ENCODE measurements at regions not wholly inside any gene's neighbourhood (a gene's known extent, or its start where the extent isn't known, plus 50 kb on each side); places are given as distances from the start of the nearest gene placed in this dataset.
"Not testable (repeated sequence)": the region's sequence is repeated elsewhere in the genome, so short reads cannot be mapped to it uniquely, and the experiment has no call there.

DNA sequence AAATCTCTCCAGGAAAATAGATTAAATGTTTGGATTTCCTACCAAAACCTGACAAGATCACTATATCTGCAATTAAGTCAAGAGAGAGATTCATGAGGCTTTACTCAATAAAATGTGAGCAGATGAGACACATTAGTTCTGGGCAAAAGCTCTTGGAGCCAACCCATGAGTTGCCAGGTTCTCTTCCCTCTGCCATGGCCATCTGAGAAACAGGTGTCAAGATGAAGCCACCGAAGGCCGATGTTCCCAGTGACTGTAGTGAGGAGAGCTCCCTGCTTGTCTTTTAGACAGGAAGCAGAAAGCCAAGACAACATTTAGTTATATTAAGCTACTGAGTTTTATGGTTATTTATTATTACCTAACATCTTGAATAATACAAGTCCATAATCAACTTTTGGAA lies 1068.7 kb downstream of the STPG2 start:
- TF ChIP-seq, protein P1, sequence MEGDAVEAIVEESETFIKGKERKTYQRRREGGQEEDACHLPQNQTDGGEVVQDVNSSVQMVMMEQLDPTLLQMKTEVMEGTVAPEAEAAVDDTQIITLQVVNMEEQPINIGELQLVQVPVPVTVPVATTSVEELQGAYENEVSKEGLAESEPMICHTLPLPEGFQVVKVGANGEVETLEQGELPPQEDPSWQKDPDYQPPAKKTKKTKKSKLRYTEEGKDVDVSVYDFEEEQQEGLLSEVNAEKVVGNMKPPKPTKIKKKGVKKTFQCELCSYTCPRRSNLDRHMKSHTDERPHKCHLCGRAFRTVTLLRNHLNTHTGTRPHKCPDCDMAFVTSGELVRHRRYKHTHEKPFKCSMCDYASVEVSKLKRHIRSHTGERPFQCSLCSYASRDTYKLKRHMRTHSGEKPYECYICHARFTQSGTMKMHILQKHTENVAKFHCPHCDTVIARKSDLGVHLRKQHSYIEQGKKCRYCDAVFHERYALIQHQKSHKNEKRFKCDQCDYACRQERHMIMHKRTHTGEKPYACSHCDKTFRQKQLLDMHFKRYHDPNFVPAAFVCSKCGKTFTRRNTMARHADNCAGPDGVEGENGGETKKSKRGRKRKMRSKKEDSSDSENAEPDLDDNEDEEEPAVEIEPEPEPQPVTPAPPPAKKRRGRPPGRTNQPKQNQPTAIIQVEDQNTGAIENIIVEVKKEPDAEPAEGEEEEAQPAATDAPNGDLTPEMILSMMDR (conservative IDR thresholded peaks at IDR 0.05): no peak
- Mint-ChIP-seq H3K27ac (no peak overlapping the region), H3K36me3 (ENCODE audit: low read depth) (no peaks in the 10 kb centered on the region), H3K4me3 (no peak overlapping the region), H3K9me3 (no peaks in the 10 kb centered on the region), H3K4me1 (peaks cover 3% of the 10 kb centered on the region), H3K27me3 (ENCODE audit: insufficient read depth) (no peaks in the 10 kb centered on the region)
- H3K4me1 ChIP-seq (ENCODE audit: control insufficient read depth, insufficient read depth, low read length): no peaks in the 10 kb centered on the region
- no peaks in the 10 kb centered on the region for H3K27me3 ChIP-seq (ENCODE audit: control insufficient read depth, insufficient read depth, low read length, poor library complexity, severe bottlenecking)
- no peak overlapping the region for H3K4me3 ChIP-seq (ENCODE audit: low read length)
- H3K27ac ChIP-seq (ENCODE audit: low read depth, low read length): no peak overlapping the region
- DNase-seq: no peak
- 86% methylated on average over 2 of the region's 2 CpGs; no CpG with 5 or more reads in 1 of the 2 experiments for WGBS, 2 experiments (ENCODE audit: insufficient coverage in 1 of 2, insufficient read length in 1 of 2)
- no peaks in the 10 kb centered on the region for H3K36me3 ChIP-seq (ENCODE audit: control insufficient read depth, insufficient read depth, low read length)
- no peaks in the 10 kb centered on the region for H3K9me3 ChIP-seq (ENCODE audit: control insufficient read depth, low read length)
- H3K9ac ChIP-seq (ENCODE audit: extremely low read depth, low read length, poor library complexity, severe bottlenecking): no peak overlapping the region

DNA sequence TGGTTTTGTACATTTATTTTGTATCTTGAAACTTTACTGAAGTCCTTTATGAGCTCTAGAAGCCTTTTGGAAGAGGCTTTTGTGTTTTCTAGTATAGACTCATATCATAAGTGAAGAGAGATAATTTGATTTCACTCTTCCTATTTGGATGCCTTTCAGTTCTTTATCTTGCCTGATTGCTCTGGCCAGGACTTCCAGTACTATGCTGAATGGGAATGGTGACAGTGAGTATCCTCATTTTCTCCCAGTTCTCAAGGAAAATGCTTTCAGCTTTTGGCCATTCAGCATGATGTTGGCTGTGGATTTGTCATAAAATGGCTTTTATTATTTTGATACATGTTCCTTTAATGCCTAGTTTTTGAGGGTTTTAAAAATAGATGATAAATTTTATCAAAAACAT lies 1061.3 kb downstream of the STPG2 start:
- H3K36me3 ChIP-seq (ENCODE audit: control insufficient read depth, insufficient read depth, low read length): no peaks in the 10 kb centered on the region
- no peaks in the 10 kb centered on the region for H3K9me3 ChIP-seq (ENCODE audit: control insufficient read depth, low read length)
- TF ChIP-seq, protein P1 (conservative IDR thresholded peaks at IDR 0.05): no peak
- no peak overlapping the region for H3K9ac ChIP-seq (ENCODE audit: extremely low read depth, low read length, poor library complexity, severe bottlenecking)
- H3K4me3 ChIP-seq (ENCODE audit: low read length): no peak overlapping the region
- no peaks in the 10 kb centered on the region for H3K27me3 ChIP-seq (ENCODE audit: control insufficient read depth, insufficient read depth, low read length, poor library complexity, severe bottlenecking)
- no peak for DNase-seq
- Mint-ChIP-seq H3K4me3 (no peak overlapping the region), H3K4me1 (peaks cover 2% of the 10 kb centered on the region), H3K27ac (no peak overlapping the region), H3K9me3 (no peaks in the 10 kb centered on the region), H3K36me3 (ENCODE audit: low read depth) (no peaks in the 10 kb centered on the region), H3K27me3 (ENCODE audit: insufficient read depth) (no peaks in the 10 kb centered on the region)
- no peak overlapping the region for H3K27ac ChIP-seq (ENCODE audit: low read depth, low read length)
- no peaks in the 10 kb centered on the region for H3K4me1 ChIP-seq (ENCODE audit: control insufficient read depth, insufficient read depth, low read length)

DNA sequence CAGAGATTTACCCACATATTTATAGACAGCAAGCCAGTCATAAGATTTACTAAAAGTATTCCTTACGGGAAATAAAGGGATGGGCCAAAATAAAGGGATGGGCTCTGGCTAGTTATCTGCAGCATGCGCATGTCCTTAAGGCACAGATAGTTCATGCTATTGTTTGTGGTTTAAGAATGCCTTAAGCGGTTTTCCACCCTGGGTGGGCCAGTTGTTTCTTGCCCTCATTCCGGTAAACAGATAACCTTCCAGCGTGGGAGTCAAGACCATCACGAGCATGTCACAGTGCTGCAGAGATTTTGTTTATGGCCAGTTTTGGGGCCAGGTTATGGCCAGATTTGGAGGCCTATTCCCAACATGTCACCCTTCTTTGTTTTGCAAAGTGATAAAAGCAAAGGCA lies 1046.2 kb downstream of the STPG2 start:
- H3K27me3 ChIP-seq (ENCODE audit: control insufficient read depth, insufficient read depth, low read length, poor library complexity, severe bottlenecking); H3K27ac ChIP-seq (ENCODE audit: low read depth, low read length); H3K27me3 Mint-ChIP-seq (ENCODE audit: insufficient read depth); H3K4me3 Mint-ChIP-seq; H3K36me3 ChIP-seq (ENCODE audit: control insufficient read depth, insufficient read depth, low read length); H3K4me1 Mint-ChIP-seq; H3K36me3 Mint-ChIP-seq (ENCODE audit: low read depth); H3K4me1 ChIP-seq (ENCODE audit: control insufficient read depth, insufficient read depth, low read length); H3K4me3 ChIP-seq (ENCODE audit: low read length); H3K9me3 Mint-ChIP-seq; H3K9me3 ChIP-seq (ENCODE audit: control insufficient read depth, low read length); H3K9ac ChIP-seq (ENCODE audit: extremely low read depth, low read length, poor library complexity, severe bottlenecking): not testable (repeated sequence)
- peak; percentile 50 for DNase-seq
- peak overlapping the region; percentile 50 for H3K27ac Mint-ChIP-seq
- 67 to 76% methylated on average over 4 to 6 of the region's 6 CpGs for WGBS, 2 experiments (ENCODE audit: insufficient coverage in 1 of 2, insufficient read length in 1 of 2)

- H3K27ac ChIP-seq (ENCODE audit: low read depth, low read length): not testable (repeated sequence)
Measured at GRCh38 chr4:97101171-97101570, 1042.1 kb downstream of the STPG2 start.

More at GRCh38 chr4:97101171-97101570, 1042.1 kb downstream of the STPG2 start:
- H3K36me3 ChIP-seq (ENCODE audit: control insufficient read depth, insufficient read depth, low read length); H3K4me3 ChIP-seq (ENCODE audit: low read length); H3K9ac ChIP-seq (ENCODE audit: extremely low read depth, low read length, poor library complexity, severe bottlenecking); H3K4me1 Mint-ChIP-seq; DNase-seq; H3K36me3 Mint-ChIP-seq (ENCODE audit: low read depth); H3K4me1 ChIP-seq (ENCODE audit: control insufficient read depth, insufficient read depth, low read length); H3K27me3 ChIP-seq (ENCODE audit: control insufficient read depth, insufficient read depth, low read length, poor library complexity, severe bottlenecking); H3K27me3 Mint-ChIP-seq (ENCODE audit: insufficient read depth); H3K27ac Mint-ChIP-seq; H3K4me3 Mint-ChIP-seq; H3K9me3 ChIP-seq (ENCODE audit: control insufficient read depth, low read length); H3K9me3 Mint-ChIP-seq: not testable (repeated sequence)
- WGBS, 2 experiments (ENCODE audit: insufficient coverage in 1 of 2, insufficient read length in 1 of 2): 94 to 97% methylated on average over 5 to 7 of the region's 7 CpGs
